Central memory CD8-positive, alpha-beta T cell (primary cell): ENCODE measurements at regions not wholly inside any gene's neighbourhood (a gene's known extent, or its start where the extent isn't known, plus 50 kb on each side); places are given as distances from the start of the nearest gene placed in this dataset.

Experiments used
- ATAC-seq: fragments of 150-1000 bp; cut with Tn5 transposase; replicated peaks from 2 replicates; pipeline ENCODE4 v1.10.0; 2022; ENCODE audit warnings: mild to moderate bottlenecking, moderate FRiP score, moderate number of reproducible peaks; ENCODE audit not compliant: poor library complexity, severe bottlenecking; ENCODE audit errors: extremely low read depth
- DNase-seq, 2 donors: peaks; one replicate each; pipeline ENCODE4 v3.0.0; 2021; ENCODE audit warnings: low spot score in 2 of 2
- H3K27ac Mint-ChIP-seq: one replicate; pipeline ENCODE4 v1.8.0; 2022; ENCODE audit warnings: low read depth, mild to moderate bottlenecking, moderate library complexity, mixed read lengths
- H3K27me3 Mint-ChIP-seq: one replicate; pipeline ENCODE4 v1.8.0; 2022; ENCODE audit warnings: mixed read lengths
- H3K36me3 Mint-ChIP-seq: one replicate; pipeline ENCODE4 v1.8.0; 2022; ENCODE audit warnings: mild to moderate bottlenecking, moderate library complexity, mixed read lengths; ENCODE audit not compliant: insufficient read depth
- H3K4me1 Mint-ChIP-seq: one replicate; pipeline ENCODE4 v1.8.0; 2022; ENCODE audit warnings: mixed read lengths
- H3K4me3 Mint-ChIP-seq: one replicate; pipeline ENCODE4 v1.8.0; 2022; ENCODE audit warnings: mild to moderate bottlenecking, moderate library complexity, mixed read lengths
- H3K9me3 Mint-ChIP-seq: one replicate; pipeline ENCODE4 v1.8.0; 2022; ENCODE audit warnings: mixed read lengths

DNA sequence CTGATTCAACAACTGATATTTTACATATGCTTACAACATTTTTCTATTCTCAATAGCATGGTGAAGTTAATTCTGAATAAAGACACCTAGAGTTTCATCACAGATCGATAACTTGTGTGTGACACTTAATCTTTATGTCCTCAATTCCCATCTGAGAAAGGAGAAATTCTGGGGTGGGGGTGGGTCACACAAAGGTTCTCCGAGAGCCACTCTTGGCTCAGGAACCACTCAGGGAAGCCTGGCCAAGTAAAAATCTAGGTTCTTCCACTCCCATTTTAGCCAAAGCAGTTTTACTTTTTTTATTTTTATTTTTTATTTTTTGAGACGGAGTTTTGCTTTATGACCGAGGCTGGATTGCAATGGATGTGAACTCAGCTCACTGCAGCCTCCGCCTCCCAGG lies 111.0 kb upstream of the TBL1XR1 start:
- no peak for DNase-seq
- Mint-ChIP-seq H3K4me3 (no peak overlapping the region), H3K9me3 (peaks cover 5% of the 10 kb centered on the region), H3K36me3 (no peaks in the 10 kb centered on the region), H3K4me1 (no peaks in the 10 kb centered on the region), H3K27me3 (no peaks in the 10 kb centered on the region), H3K27ac (no peak overlapping the region)
- ATAC-seq = no peak

DNA sequence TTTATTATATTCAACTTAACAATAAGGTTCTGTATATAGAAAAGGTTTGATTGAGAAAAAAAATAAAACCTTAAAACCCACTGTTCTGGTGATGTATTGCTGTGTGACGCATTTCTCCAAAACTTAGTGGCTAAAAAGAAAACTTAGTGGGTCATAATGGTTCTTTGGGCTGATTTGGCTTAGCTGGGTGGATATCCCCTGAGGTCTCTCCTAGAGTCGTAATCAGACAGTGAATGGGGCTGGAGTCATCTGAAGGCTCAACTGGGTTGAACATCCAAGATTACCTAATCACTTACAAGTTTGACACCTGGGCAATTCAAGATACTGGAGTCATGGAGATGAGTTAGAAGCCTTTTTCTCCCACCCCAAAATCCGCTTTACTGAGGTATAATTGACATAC lies 111.6 kb upstream of the TBL1XR1 start:
- no peak for ATAC-seq
- H3K27me3 Mint-ChIP-seq = no peaks in the 10 kb centered on the region
- peaks cover 5% of the 10 kb centered on the region for H3K9me3 Mint-ChIP-seq
- H3K4me1 Mint-ChIP-seq = no peaks in the 10 kb centered on the region
- no peaks in the 10 kb centered on the region for H3K36me3 Mint-ChIP-seq
- no peak overlapping the region for H3K27ac Mint-ChIP-seq
- H3K4me3 Mint-ChIP-seq = no peak overlapping the region
- no peak for DNase-seq

DNA sequence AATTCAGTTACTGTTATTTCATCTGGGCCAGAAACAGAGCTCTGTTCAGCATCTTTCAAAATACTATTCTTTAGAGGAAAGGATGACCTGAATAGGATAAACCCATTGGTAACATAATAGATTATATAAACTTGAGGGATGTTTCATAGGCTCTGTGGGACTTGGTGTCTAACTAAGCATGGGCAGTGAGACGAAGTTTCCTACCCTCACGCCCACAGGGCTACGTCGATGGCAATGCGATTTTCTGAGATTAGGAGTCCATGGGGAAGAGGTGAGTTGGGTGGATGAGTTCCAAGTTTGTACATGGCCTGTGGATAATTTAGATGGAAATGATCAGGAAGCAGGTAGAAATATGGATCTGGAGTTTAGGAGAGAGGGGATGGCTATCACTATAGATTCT lies 115.2 kb upstream of the TBL1XR1 start:
- Mint-ChIP-seq H3K27ac (no peak overlapping the region), H3K36me3 (no peaks in the 10 kb centered on the region), H3K4me1 (no peaks in the 10 kb centered on the region), H3K9me3 (peaks cover 5% of the 10 kb centered on the region), H3K4me3 (no peak overlapping the region), H3K27me3 (no peaks in the 10 kb centered on the region)
- ATAC-seq (no peak), DNase-seq (no peak)

DNA sequence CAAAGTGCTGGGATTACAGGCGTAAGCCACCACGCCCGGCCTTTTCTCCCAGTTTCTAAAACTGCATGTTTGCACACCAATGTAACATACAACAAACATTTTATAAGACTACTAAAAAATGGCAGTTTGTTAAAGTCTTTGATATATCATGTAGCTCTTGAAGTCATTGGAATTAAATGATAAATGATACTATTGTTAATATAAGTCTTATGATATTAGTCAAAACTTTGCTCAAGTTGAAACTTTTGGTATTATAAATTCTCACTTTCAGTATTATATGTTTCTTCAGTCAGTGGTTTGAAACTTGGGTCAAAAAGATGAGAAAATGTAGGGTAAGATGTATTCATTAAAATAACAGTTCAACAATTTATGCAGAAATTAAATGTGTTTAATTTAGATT lies 117.6 kb upstream of the TBL1XR1 start:
- no peaks in the 10 kb centered on the region for H3K4me1 Mint-ChIP-seq
- no peak for ATAC-seq
- DNase-seq = no peak
- H3K27me3 Mint-ChIP-seq = no peaks in the 10 kb centered on the region
- no peak overlapping the region for H3K27ac Mint-ChIP-seq
- no peaks in the 10 kb centered on the region for H3K36me3 Mint-ChIP-seq
- peaks cover 5% of the 10 kb centered on the region for H3K9me3 Mint-ChIP-seq
- H3K4me3 Mint-ChIP-seq = no peak overlapping the region

DNA sequence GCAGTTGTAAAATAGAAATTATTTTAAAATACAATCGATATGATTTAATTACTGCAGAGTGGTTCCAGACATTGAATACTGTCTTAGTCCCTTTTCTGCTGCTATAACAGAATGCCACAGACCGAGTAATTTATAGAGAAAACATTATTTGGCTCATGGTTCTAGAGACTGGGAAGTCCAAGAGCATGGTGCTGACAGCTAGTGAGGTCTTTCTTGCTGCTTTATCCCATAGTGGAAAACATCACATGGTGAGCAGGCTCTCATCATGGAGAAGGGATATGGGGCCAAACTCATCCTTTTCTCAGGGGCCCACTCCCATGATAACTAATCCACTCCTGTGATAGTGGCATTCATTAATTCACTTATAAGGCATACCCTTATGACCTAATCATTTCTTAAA lies 120.0 kb upstream of the TBL1XR1 start:
- H3K4me3 Mint-ChIP-seq = no peak overlapping the region
- H3K4me1 Mint-ChIP-seq = peaks cover 6% of the 10 kb centered on the region
- H3K27me3 Mint-ChIP-seq = no peaks in the 10 kb centered on the region
- peaks cover 3% of the 10 kb centered on the region for H3K9me3 Mint-ChIP-seq
- no peaks in the 10 kb centered on the region for H3K36me3 Mint-ChIP-seq
- no peak for ATAC-seq
- DNase-seq = no peak
- H3K27ac Mint-ChIP-seq = no peak overlapping the region

DNA sequence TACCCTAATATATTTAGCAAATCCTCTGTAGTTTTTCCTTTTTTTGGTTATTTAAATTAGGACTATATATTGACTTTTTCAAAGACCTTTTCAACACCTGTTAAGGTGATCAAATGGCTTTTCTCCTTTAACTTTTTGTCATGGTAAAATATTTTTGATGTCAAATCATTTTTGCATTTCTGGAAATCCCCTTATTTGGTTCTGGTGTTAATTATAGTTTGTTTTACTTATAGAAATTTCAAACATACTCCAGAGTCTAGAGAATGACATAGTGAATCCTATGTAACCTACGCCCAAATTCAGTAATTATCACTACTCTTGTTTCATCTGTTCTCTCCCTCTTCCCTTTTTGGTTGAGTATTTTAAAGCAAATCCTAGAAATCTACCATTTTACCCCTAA lies 121.3 kb upstream of the TBL1XR1 start:
- ATAC-seq = no peak
- Mint-ChIP-seq H3K9me3 (no peaks in the 10 kb centered on the region), H3K27me3 (no peaks in the 10 kb centered on the region), H3K27ac (no peak overlapping the region), H3K4me3 (no peak overlapping the region), H3K4me1 (peaks cover 6% of the 10 kb centered on the region), H3K36me3 (no peaks in the 10 kb centered on the region)
- DNase-seq = no peak

DNA sequence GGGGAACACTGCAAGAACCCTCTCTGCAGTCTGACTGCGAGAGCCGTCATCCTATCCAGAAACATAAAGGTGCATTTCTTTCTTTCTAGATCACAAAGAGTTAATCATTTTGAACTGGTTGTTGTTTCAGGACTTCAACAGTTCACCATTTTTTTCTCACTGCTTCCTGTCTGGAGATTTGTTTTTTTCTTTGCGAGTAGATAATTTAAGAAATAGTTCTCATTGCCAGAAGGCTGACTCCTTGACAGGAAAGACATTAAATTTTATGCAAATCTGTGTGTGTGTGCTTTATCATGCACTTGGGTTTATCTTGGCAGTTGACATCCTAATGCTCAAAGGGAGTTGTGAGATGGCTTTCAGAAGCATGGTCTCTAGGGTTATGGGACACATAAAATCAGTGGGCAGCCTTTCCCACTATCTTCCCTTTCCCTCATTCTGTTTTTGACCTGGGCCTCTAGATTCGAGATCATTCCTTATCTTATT lies 123.5 kb upstream of the TBL1XR1 start:
- Mint-ChIP-seq H3K27ac (no peak overlapping the region), H3K4me1 (peaks cover 6% of the 10 kb centered on the region), H3K36me3 (no peaks in the 10 kb centered on the region), H3K9me3 (no peaks in the 10 kb centered on the region), H3K27me3 (no peaks in the 10 kb centered on the region), H3K4me3 (no peak overlapping the region)
- ATAC-seq = no peak
- no peak for DNase-seq

DNA sequence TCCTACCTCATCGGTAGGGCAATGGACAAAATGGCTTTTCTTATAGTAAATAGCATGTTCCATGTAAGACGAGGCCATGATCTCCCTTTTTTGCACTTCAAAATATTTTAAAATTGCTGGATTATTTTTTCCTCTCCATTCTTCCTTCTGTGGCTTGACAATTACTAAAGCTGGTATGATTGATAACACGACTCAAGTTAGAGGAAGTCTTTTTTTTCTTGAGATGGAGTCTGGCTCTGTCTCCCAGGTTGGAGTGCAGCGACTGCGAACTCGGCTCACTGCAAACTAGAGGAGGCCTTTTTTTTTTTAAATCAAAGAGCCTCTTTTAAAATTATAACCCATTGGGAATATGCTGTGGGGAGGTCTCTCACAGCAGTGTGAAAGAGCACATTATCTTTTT lies 124.5 kb upstream of the TBL1XR1 start:
- no peak for DNase-seq
- no peak for ATAC-seq
- peaks cover 6% of the 10 kb centered on the region for H3K4me1 Mint-ChIP-seq
- H3K36me3 Mint-ChIP-seq = no peaks in the 10 kb centered on the region
- H3K27me3 Mint-ChIP-seq = no peaks in the 10 kb centered on the region
- H3K27ac Mint-ChIP-seq = no peak overlapping the region
- H3K9me3 Mint-ChIP-seq = no peaks in the 10 kb centered on the region
- H3K4me3 Mint-ChIP-seq = no peak overlapping the region

DNA sequence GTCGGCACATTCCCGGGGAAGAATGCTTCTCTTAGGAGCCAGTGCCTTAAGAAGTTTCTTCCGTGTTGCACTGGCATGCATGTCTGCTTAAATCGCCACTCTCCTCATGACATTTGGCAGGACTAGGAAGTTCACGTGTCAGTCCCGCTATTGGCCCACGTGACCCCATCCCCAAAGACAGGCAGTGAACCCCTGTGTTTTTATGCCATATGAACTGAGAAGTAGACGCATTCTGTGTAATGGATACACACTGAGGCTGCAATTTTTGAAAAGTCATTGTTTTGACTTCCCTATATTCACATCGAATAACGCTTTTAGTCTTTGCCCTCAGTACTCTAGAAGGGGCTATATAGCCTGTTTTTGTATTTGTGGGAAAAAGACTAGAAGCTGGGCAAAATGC lies 125.6 kb upstream of the TBL1XR1 start:
- no peaks in the 10 kb centered on the region for H3K27me3 Mint-ChIP-seq
- no peak for ATAC-seq
- H3K27ac Mint-ChIP-seq = no peak overlapping the region
- H3K9me3 Mint-ChIP-seq = no peaks in the 10 kb centered on the region
- no peak overlapping the region for H3K4me3 Mint-ChIP-seq
- H3K36me3 Mint-ChIP-seq = no peaks in the 10 kb centered on the region
- H3K4me1 Mint-ChIP-seq = peaks cover 6% of the 10 kb centered on the region
- no peak for DNase-seq

DNA sequence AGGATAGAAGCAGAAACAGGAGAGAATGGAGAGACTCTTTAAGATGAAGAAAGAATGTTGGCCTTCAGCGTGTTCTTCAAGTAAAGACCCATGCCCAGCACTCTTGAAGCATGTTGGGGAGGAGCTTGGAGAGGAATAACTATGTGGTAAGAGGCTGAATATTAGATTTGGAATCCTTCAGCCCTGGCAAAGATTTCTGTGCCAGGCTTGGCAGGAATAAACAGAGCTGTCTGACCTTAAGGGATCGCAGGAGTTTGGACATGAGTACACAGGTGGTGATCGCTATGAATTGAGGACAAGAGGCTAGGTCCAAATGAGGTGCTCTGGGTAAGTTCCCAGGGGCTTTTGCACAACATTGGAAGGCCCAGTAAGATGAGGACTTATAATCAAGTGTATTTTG lies 132.6 kb upstream of the TBL1XR1 start:
- Mint-ChIP-seq H3K9me3 (no peaks in the 10 kb centered on the region), H3K27ac (no peak overlapping the region), H3K27me3 (no peaks in the 10 kb centered on the region), H3K36me3 (peaks cover 2% of the 10 kb centered on the region), H3K4me3 (no peak overlapping the region), H3K4me1 (no peaks in the 10 kb centered on the region)
- DNase-seq (no peak), ATAC-seq (no peak)

DNA sequence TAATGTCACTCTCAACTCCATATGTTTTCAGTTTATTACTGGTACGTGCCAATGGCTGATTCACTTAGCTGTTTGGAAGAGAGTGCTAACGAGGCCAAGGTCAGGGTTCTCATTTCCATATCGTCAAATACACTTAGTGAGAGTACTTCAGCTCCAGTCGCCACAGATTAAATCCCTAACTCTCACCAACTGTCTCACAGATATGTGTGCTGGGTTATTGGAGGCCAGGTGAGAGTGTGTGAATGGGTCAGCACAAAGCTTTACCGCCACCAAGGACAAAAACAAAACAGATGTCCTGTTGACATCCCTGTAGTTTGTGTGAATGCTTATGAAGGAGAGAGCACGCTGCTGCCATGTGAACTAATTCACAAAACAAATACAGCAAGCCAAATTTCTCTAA lies 133.5 kb upstream of the TBL1XR1 start:
- no peaks in the 10 kb centered on the region for H3K9me3 Mint-ChIP-seq
- no peak for DNase-seq
- no peak overlapping the region for H3K4me3 Mint-ChIP-seq
- peaks cover 2% of the 10 kb centered on the region for H3K36me3 Mint-ChIP-seq
- no peak for ATAC-seq
- H3K27me3 Mint-ChIP-seq = no peaks in the 10 kb centered on the region
- H3K27ac Mint-ChIP-seq = no peak overlapping the region
- H3K4me1 Mint-ChIP-seq = peaks cover 5% of the 10 kb centered on the region

DNA sequence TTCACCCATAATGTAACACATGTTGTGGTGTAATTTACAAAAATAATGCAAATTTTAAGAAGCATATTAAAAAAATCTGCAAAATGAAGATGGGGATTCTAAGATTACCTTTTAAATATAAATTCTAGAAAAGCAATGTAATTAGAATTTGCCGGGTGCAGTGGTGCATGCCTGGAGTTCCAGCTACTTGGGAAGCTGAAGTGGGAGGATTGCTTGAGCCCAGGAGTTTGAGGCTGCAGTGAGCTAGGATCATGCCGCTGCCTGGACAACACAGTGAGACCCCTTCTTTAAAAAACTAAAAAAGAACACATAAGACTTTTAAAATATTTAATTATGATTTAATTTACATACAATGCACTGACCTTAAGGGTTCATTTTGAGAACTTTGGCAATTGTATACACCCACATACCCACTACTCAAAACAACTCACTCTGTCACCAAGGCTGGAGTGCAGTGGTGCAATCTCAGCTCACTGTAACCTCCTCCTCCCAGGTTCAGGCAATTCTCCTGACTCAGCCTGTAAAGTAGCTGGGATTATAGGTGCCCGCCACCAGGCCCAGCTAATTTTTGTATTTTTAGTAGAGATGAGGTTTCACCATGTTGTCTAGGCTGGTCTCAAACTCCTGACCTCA lies 134.0 kb upstream of the TBL1XR1 start:
- no peak for DNase-seq
- Mint-ChIP-seq H3K36me3 (peaks cover 2% of the 10 kb centered on the region), H3K9me3 (no peaks in the 10 kb centered on the region), H3K27ac (no peak overlapping the region), H3K4me1 (peaks cover 5% of the 10 kb centered on the region), H3K27me3 (no peaks in the 10 kb centered on the region), H3K4me3 (no peak overlapping the region)
- ATAC-seq = no peak

DNA sequence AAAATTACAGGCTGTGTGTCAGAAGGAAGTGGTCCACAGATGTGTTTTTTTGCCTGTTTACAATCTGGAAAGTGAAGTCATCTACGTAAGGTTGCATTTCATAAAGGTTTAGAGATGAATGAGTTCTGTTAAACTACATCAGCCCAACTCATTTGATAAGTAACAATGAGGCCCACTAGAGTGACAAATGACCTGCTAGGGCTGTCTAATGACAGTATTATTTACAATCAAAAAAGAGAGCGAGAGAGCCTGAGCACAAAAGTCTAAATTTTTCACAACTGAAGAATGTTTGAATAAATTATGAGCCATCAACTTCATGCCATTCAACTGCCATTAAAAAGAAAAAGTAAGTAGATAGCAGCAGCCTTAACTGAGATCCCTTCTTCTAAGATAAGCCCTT lies 135.7 kb upstream of the TBL1XR1 start:
- DNase-seq = no peak

More for the DNA sequence above, 135.7 kb upstream of the TBL1XR1 start:
- Mint-ChIP-seq H3K4me3 (no peak overlapping the region), H3K9me3 (no peaks in the 10 kb centered on the region), H3K27me3 (no peaks in the 10 kb centered on the region), H3K36me3 (peaks cover 7% of the 10 kb centered on the region), H3K27ac (no peak overlapping the region), H3K4me1 (peaks cover 17% of the 10 kb centered on the region)
- ATAC-seq = no peak
